D721Med (cell line): ENCODE measurements at regions not wholly inside any gene's neighbourhood (a gene's known extent, or its start where the extent isn't known, plus 50 kb on each side); places are given as distances from the start of the nearest gene placed in this dataset.

Source experiments
- DNase-seq: peaks from one replicate; pipeline ENCODE4 v3.0.0; 2011; ENCODE audit warnings: low spot score; ENCODE audit not compliant: insufficient read length
- FAIRE-seq: peaks from 2 replicates; lab custom pipeline; 2011; peaks lifted over from hg19 to GRCh38; lab: Jason Lieb, UNC
- TF ChIP-seq, protein P1 (sequence below): IDR thresholded peaks from 2 replicates; pipeline ENCODE4 v1.5.1; 2012; ENCODE audit warnings: mild to moderate bottlenecking, control low read depth; ENCODE audit not compliant: insufficient read depth; ENCODE audit errors: missing control alignments

- TF ChIP-seq, protein P1, sequence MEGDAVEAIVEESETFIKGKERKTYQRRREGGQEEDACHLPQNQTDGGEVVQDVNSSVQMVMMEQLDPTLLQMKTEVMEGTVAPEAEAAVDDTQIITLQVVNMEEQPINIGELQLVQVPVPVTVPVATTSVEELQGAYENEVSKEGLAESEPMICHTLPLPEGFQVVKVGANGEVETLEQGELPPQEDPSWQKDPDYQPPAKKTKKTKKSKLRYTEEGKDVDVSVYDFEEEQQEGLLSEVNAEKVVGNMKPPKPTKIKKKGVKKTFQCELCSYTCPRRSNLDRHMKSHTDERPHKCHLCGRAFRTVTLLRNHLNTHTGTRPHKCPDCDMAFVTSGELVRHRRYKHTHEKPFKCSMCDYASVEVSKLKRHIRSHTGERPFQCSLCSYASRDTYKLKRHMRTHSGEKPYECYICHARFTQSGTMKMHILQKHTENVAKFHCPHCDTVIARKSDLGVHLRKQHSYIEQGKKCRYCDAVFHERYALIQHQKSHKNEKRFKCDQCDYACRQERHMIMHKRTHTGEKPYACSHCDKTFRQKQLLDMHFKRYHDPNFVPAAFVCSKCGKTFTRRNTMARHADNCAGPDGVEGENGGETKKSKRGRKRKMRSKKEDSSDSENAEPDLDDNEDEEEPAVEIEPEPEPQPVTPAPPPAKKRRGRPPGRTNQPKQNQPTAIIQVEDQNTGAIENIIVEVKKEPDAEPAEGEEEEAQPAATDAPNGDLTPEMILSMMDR = no peak
- DNase-seq = no peak
- FAIRE-seq = no peak
Observed at GRCh38 chr2:236317938-236318396, 53.8 kb upstream of the ASB18 start.

GRCh38 chr2:236318401-236318800, 54.2 kb upstream of the ASB18 start:
- FAIRE-seq (no peak), DNase-seq (no peak)
- TF ChIP-seq, protein P1 = no peak

- TF ChIP-seq, protein P1 = no peak
- no peak for FAIRE-seq
- DNase-seq = no peak
Observed at GRCh38 chr2:236319036-236319435, 54.8 kb upstream of the ASB18 start.

DNA sequence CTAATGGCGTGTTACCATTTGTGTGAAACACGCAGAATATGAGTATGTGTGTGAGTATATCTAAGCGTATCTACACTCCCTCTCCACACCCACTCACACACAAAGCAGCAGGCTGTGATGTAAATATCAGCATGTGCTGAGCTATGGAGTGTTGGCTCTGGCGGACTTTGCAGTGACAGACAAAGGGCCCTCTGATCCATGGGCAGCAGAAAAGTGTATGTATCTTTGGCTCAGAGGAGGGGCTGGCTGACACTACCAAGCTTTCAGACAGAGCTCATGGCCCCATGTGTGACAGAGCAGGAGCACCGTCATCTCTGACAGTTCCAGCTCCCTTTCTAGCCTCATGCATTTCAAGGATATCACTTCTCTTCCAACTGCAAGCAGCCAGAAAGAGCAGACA, 57.2 kb upstream of the ASB18 start:
- DNase-seq (no peak), FAIRE-seq (no peak)
- TF ChIP-seq, protein P1 = no peak

DNA sequence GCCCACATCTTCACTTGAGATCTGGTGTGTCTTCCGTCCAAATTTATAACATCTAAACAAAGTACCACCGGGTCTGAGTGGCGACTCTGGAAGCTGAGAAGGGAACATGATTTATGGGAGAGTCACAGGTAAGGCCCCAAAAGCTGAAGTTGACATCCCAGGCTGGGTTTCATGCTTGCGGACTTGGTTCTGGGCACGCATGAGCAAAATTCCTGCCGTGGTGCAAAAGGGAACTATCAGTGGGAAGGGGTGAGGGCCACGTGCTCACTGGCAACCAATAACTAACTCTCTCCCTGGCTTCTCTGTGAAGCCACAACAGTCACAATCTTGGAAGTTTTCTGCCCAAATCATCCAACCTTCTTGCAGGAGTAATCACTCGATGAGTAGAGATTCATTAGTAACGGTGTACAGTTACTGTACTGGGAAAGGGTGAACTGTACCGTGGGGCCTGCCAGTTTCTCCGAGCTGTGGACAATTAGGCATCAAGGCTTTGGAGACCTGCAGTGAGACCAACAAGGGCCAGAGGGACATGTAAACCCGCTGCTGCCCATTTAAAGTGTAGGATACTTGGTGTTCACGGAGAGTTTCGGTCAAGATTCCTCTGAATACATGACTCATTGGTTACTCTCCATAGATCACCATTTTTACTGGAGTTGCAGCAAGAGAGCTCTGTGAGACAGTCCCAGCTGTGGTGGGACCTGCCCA, 69.4 kb upstream of the ASB18 start:
- TF ChIP-seq, protein P1 = no peak
- DNase-seq = no peak
- no peak for FAIRE-seq

DNA sequence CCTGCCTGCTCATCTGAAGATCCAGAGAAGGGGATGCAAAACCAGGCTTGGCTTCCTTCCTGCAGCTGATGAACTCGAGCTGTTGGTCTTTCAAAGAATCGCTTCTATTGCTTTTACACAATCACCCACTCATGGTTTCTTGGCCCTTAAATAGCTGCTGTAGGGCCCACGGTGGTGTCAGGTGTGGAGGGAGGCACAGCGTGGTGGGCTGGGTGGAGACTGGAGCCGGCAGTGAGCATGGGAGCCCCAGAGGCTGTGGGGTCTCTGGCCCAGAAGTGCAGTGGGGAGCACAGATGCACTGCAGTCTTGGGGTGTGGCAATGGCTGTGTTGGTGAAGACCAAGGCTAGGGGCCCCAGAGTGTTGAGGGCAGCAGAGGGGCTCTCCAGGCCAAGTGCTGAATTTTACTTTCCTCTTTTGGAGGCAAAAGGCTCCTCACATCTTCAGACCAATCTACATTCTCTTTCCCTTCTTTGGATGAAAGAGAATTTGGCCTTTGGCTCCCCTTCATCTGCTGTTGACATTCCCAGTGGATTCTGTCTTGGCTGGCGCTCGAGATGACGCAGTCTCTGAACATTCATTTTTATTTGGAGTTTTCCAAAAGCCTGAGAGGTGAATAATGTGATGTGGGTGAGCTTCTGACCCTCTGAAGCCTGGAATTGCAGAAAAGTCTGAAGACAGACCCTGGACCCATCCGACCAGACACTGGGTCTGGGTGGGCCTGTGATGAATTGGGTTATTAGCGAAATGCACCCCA, 70.1 kb upstream of the ASB18 start:
- DNase-seq (no peak), FAIRE-seq (no peak)
- TF ChIP-seq, protein P1 = no peak
